H1 (cell line): ENCODE measurements at regions not wholly inside any gene's neighbourhood (a gene's known extent, or its start where the extent isn't known, plus 50 kb on each side); places are given as distances from the start of the nearest gene placed in this dataset.

Experiments used
- CEBPB ChIP-seq: IDR thresholded peaks from 2 replicates; pipeline ENCODE4 v1.6.1; 2012; ENCODE audit warnings: low read depth, low read length
- JUND ChIP-seq: IDR thresholded peaks from 2 replicates; pipeline ENCODE4 v1.6.1; 2011; ENCODE audit warnings: mild to moderate bottlenecking, improper control_type of control experiment, low read length
- YY1 ChIP-seq: IDR thresholded peaks from 2 replicates; pipeline ENCODE4 v1.6.1; 2011; ENCODE audit warnings: low read depth, mild to moderate bottlenecking, low read length
- TF ChIP-seq, protein P1 (sequence below): IDR thresholded peaks from 2 replicates; pipeline ENCODE4 v1.6.1; 2012; ENCODE audit warnings: low read length, inconsistent platforms

DNA sequence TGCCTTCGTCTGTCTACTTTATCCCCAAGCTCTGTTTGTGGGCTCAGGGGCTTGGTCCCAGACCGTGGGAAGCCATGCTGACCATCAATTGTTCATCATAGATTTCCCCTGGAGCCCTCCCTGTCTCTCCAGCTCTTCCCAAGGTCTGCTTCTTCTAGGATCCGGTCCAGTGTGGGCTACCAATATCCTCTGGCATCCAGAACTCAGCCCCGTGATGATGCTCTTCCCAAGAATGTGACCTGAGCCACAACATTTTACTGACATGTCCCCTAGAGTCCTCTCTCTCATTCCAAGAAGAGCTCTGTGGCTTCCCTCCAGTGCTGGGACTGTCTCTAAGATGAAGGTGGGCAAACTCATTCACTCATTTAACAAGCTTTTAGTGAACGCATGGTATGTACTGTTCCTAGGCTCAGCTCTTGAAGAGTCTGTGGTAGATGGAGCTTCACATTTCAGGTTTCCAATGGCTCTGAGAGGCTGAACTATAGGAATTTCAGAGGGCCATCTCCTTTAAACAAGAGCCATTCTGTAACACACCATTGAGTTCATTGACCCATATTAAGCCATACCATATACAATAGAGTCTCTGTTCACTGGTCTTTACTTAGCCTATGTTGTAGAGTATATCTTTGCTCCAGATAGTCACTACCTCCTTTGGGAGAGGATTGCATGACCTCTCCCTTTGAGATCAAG is 142.0 kb upstream of the APCDD1 start (continued):
- TF ChIP-seq, protein P1, sequence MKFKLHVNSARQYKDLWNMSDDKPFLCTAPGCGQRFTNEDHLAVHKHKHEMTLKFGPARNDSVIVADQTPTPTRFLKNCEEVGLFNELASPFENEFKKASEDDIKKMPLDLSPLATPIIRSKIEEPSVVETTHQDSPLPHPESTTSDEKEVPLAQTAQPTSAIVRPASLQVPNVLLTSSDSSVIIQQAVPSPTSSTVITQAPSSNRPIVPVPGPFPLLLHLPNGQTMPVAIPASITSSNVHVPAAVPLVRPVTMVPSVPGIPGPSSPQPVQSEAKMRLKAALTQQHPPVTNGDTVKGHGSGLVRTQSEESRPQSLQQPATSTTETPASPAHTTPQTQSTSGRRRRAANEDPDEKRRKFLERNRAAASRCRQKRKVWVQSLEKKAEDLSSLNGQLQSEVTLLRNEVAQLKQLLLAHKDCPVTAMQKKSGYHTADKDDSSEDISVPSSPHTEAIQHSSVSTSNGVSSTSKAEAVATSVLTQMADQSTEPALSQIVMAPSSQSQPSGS: no peak
- TF ChIP-seq JUND: no peak
- TF ChIP-seq CEBPB: no peak
- no peak for TF ChIP-seq YY1
